ENCODE measurements at regions not wholly inside any gene's neighbourhood (a gene's known extent, or its start where the extent isn't known, plus 50 kb on each side); places are given as distances from the start of the nearest gene placed in this dataset.
"Not testable (repeated sequence)": the region's sequence is repeated elsewhere in the genome, so short reads cannot be mapped to it uniquely, and the experiment has no call there.

- Mint-ChIP-seq H3K9me3 (ENCODE audit: low read depth) (no peaks in the 10 kb centered on the region), H3K27ac (no peak overlapping the region), H3K27me3 (peaks cover 20% of the 10 kb centered on the region), H3K4me1 (ENCODE audit: low read depth) (no peaks in the 10 kb centered on the region), H3K4me3 (no peak overlapping the region), H3K36me3 (no peaks in the 10 kb centered on the region)
Observed at GRCh38 chr2:161048317-161048716, 111.9 kb upstream of the TANK start.

- Mint-ChIP-seq H3K4me3 (no peak overlapping the region), H3K9me3 (ENCODE audit: low read depth) (no peaks in the 10 kb centered on the region), H3K4me1 (ENCODE audit: low read depth) (no peaks in the 10 kb centered on the region), H3K27me3 (peaks cover 15% of the 10 kb centered on the region), H3K36me3 (no peaks in the 10 kb centered on the region), H3K27ac (no peak overlapping the region)
Observed at GRCh38 chr2:161049559-161049958, 110.7 kb upstream of the TANK start.

DNA sequence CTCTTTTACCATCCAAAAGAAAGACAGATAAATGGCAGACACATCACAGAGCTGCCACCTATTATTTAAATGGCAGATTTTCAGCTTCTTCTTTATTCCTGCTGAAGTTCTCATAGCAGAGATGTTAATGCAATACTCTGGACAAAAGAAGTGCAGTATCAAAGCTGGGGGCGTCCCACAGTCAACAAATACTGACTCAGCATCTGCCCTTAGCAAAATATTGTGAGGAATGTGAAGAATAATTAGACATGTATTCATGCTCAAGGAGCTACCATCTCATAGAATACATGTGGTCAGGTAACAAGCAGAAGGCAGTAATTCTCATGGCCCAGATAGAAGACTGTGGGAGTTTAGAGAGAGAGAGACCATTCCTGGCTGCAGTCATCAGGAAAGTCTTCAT, 108.0 kb upstream of the TANK start:
- Mint-ChIP-seq H3K36me3 (peaks cover 3% of the 10 kb centered on the region), H3K4me3 (no peak overlapping the region), H3K9me3 (ENCODE audit: low read depth) (peaks cover 7% of the 10 kb centered on the region), H3K27me3 (peaks cover 12% of the 10 kb centered on the region), H3K4me1 (ENCODE audit: low read depth) (no peaks in the 10 kb centered on the region), H3K27ac (no peak overlapping the region)

- peaks cover 3% of the 10 kb centered on the region for H3K36me3 Mint-ChIP-seq
- H3K27ac Mint-ChIP-seq = no peak overlapping the region
- peaks cover 10% of the 10 kb centered on the region for H3K27me3 Mint-ChIP-seq
- H3K4me3 Mint-ChIP-seq = no peak overlapping the region
- H3K4me1 Mint-ChIP-seq (ENCODE audit: low read depth) = no peaks in the 10 kb centered on the region
- peaks cover 7% of the 10 kb centered on the region for H3K9me3 Mint-ChIP-seq (ENCODE audit: low read depth)
Observed at GRCh38 chr2:161055289-161055688, 104.9 kb upstream of the TANK start.

DNA sequence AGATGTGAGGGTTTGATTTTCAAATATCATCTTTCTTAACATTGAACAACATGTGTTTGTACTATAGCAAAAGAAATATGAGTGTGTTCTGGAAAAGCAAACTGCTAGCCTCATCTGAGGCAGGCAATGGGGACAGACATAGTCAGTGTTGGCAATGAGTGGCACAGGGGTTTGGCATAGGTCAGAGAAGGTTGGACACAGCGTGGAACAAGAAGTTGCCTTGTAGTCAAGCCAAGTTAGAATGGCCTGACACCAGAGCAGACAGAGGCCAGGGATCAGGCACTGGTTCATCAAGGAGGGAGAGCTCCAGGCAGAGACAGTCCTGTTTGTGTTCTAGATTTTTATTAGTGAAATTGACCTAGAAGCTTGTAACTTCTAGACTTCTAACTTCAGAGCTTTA, 100.8 kb upstream of the TANK start:
- H3K4me3 Mint-ChIP-seq = no peak overlapping the region
- H3K9me3 Mint-ChIP-seq (ENCODE audit: low read depth) = peaks cover 7% of the 10 kb centered on the region
- H3K4me1 Mint-ChIP-seq (ENCODE audit: low read depth) = peaks cover 4% of the 10 kb centered on the region
- H3K27ac Mint-ChIP-seq = no peak overlapping the region
- H3K36me3 Mint-ChIP-seq = peaks cover 3% of the 10 kb centered on the region
- H3K27me3 Mint-ChIP-seq = peaks cover 2% of the 10 kb centered on the region

DNA sequence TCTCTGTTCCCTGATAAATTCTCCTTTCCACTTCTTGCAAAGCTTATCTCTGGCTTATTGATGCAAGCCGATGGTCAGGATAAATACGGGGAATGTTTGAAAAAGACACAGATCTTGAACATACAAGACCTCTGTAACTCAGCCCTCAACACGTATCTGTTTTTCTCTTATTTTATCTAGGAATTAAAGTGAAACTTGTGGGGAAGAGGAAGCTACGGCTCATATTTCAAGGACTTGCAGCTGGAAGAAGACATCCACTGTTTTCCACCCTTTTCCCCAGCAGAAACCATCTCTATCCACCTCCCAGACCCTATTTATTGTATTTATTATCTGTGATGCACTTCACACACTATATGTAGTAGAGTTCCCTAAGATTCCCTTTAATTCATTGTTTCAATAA, 98.4 kb upstream of the TANK start:
- Mint-ChIP-seq H3K4me3 (no peak overlapping the region), H3K36me3 (peaks cover 3% of the 10 kb centered on the region), H3K27ac (no peak overlapping the region), H3K4me1 (ENCODE audit: low read depth) (peaks cover 4% of the 10 kb centered on the region), H3K9me3 (ENCODE audit: low read depth) (peaks cover 3% of the 10 kb centered on the region), H3K27me3 (no peaks in the 10 kb centered on the region)

DNA sequence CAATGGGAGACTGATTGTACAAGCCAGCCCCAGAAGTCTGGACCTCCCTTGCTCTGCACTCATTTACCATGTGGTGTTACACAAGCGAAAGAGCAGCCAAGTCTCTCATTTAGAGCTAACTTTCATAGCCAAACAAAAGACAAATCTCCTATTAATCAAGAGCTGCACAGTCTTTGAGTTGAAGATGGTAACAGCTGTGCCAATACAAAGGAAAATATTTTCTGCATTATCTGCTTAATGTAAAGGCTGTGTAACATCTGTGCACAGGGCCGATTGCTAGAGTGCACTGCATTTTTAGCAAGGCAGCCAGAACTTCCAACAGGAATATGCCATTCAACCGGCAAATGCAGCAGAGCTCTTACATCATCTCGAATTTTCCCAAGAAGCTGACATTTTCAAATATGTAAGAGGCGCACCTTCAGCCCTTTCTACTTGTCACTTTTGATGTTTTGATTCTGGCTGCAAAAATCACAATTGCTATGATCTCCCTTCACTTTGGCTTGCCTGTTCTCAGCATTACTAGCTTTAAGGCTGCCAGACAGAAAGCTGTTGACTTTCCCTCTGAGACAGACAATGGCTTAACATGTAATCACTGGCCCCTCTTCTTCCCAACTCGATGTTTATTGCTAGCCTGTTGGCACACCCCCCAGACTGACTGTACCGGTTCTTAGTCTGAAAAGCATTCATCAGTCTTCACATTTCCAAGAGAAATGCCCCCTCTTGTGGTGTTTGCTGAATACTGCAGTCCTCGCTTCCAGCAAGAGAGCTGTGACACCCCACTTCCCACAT, 96.9 kb upstream of the TANK start:
- Mint-ChIP-seq H3K4me3 (no peak overlapping the region), H3K27ac (no peak overlapping the region), H3K27me3 (no peaks in the 10 kb centered on the region), H3K4me1 (ENCODE audit: low read depth) (peaks cover 4% of the 10 kb centered on the region), H3K36me3 (no peaks in the 10 kb centered on the region), H3K9me3 (ENCODE audit: low read depth) (no peaks in the 10 kb centered on the region)

DNA sequence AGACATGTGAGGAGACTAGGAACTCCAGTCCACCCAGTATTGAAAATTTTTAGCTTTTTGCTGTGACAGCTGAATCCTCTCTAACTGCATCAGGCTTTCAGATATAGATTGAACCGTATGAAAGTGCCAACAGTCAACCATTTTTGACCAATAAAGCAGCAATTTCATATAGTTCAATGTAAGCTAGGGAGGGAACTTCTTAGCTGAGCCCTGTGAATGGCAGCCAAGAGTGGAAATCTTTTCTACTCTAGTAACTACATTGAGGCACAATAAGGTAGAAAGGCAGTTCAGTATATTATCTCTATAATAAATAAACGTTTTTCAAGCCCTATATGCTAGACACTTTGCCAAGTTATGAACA, 96.3 kb upstream of the TANK start:
- H3K4me3 Mint-ChIP-seq = no peak overlapping the region
- no peak overlapping the region for H3K27ac Mint-ChIP-seq

GRCh38 chr2:161067846-161068350, 92.3 kb upstream of the TANK start:
- Mint-ChIP-seq H3K36me3 (no peaks in the 10 kb centered on the region), H3K27me3 (no peaks in the 10 kb centered on the region), H3K9me3 (ENCODE audit: low read depth) (no peaks in the 10 kb centered on the region), H3K4me3 (no peak overlapping the region), H3K27ac (no peak overlapping the region), H3K4me1 (ENCODE audit: low read depth) (peaks cover 4% of the 10 kb centered on the region)

More for the DNA sequence above, 96.3 kb upstream of the TANK start:
- no peaks in the 10 kb centered on the region for H3K36me3 Mint-ChIP-seq
- H3K27me3 Mint-ChIP-seq = no peaks in the 10 kb centered on the region
- peaks cover 4% of the 10 kb centered on the region for H3K4me1 Mint-ChIP-seq (ENCODE audit: low read depth)
- H3K9me3 Mint-ChIP-seq (ENCODE audit: low read depth) = no peaks in the 10 kb centered on the region

DNA sequence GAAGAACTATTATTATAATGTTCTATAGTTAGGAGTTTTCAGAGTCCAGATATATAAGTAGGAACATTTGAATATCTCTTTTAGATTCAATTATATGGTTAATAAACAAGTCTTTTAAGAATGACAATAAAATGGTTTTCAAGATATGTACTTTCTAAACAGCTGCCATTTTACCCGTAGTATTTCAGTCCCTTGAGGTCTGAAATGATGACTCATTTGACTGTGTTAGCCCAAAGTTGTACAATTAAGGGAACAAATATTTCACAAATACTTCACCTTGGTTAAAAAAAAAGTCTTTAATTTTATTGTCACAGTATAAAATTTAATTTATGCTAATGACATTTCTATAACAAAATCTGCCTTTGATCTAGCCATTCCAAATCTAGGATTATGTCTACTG, 91.6 kb upstream of the TANK start:
- Mint-ChIP-seq H3K9me3 (ENCODE audit: low read depth) (no peaks in the 10 kb centered on the region), H3K36me3 (no peaks in the 10 kb centered on the region), H3K4me1 (ENCODE audit: low read depth) (peaks cover 2% of the 10 kb centered on the region), H3K4me3 (no peak overlapping the region), H3K27ac (no peak overlapping the region), H3K27me3 (no peaks in the 10 kb centered on the region)

- H3K36me3 Mint-ChIP-seq = no peaks in the 10 kb centered on the region
- H3K27me3 Mint-ChIP-seq = no peaks in the 10 kb centered on the region
- peaks cover 2% of the 10 kb centered on the region for H3K4me1 Mint-ChIP-seq (ENCODE audit: low read depth)
- no peaks in the 10 kb centered on the region for H3K9me3 Mint-ChIP-seq (ENCODE audit: low read depth)
- no peak overlapping the region for H3K27ac Mint-ChIP-seq
- no peak overlapping the region for H3K4me3 Mint-ChIP-seq
Observed at GRCh38 chr2:161070693-161071479, 89.3 kb upstream of the TANK start.

GRCh38 chr2:161072436-161072835, 87.8 kb upstream of the TANK start:
- H3K9me3 Mint-ChIP-seq (ENCODE audit: low read depth); H3K4me3 Mint-ChIP-seq; H3K36me3 Mint-ChIP-seq; H3K27me3 Mint-ChIP-seq; H3K27ac Mint-ChIP-seq: not testable (repeated sequence)
- peaks cover 17% of the 10 kb centered on the region for H3K4me1 Mint-ChIP-seq (ENCODE audit: low read depth)

DNA sequence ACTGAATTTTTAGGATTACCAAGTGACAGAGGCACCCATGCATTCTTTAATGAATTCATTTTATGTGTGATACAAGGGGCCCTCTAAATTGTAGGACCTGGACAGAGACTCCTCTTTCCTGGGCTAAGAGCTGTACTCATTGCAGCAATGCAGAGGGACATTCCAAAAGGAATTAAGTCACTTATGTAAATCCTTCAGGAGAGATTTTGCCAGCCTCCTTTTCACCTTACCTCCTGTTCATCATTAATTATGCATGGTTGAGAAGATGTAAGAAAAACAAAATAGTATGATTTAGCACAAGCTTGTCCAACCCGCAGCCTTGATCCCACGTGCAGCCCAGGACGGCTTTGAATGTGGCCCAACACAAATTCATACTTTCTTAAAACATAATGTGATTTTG, 84.5 kb upstream of the TANK start:
- Mint-ChIP-seq H3K36me3 (no peaks in the 10 kb centered on the region), H3K4me1 (ENCODE audit: low read depth) (peaks cover 37% of the 10 kb centered on the region), H3K4me3 (no peak overlapping the region), H3K9me3 (ENCODE audit: low read depth) (no peaks in the 10 kb centered on the region), H3K27ac (peak overlapping the region; percentile 9), H3K27me3 (no peaks in the 10 kb centered on the region)

GRCh38 chr2:161076936-161077335, 83.3 kb upstream of the TANK start:
- H3K4me1 Mint-ChIP-seq (ENCODE audit: low read depth) = peaks cover 37% of the 10 kb centered on the region

GRCh38 chr2:161077367-161078210, 82.6 kb upstream of the TANK start:
- Mint-ChIP-seq H3K4me3 (peak overlapping the region; percentile 57), H3K9me3 (ENCODE audit: low read depth) (no peaks in the 10 kb centered on the region), H3K27ac (peak overlapping the region; percentile 85), H3K4me1 (ENCODE audit: low read depth) (peaks cover 37% of the 10 kb centered on the region), H3K36me3 (no peaks in the 10 kb centered on the region), H3K27me3 (no peaks in the 10 kb centered on the region)

More at GRCh38 chr2:161076936-161077335, 83.3 kb upstream of the TANK start:
- Mint-ChIP-seq H3K27me3 (no peaks in the 10 kb centered on the region), H3K27ac (peak overlapping the region; percentile 85), H3K9me3 (ENCODE audit: low read depth) (no peaks in the 10 kb centered on the region), H3K36me3 (no peaks in the 10 kb centered on the region), H3K4me3 (peak overlapping the region; percentile 57)
